Muscle layer of colon (tissue), 2 donors: ENCODE measurements at regions not wholly inside any gene's neighbourhood (a gene's known extent, or its start where the extent isn't known, plus 50 kb on each side); places are given as distances from the start of the nearest gene placed in this dataset.

Source experiments
- H3K27ac ChIP-seq: one replicate; pipeline ENCODE4 v1.7.0; 2013; ENCODE audit warnings: low read depth, mild to moderate bottlenecking, low read length, moderate library complexity
- H3K27me3 ChIP-seq, 2 donors: one replicate each; pipeline ENCODE4 v1.7.0; 2013; ENCODE audit warnings: low read length in 2 of 2, mild to moderate bottlenecking in 2 of 2; ENCODE audit not compliant: insufficient read depth in 2 of 2, control insufficient read depth in 1 of 2
- H3K36me3 ChIP-seq: one replicate; pipeline ENCODE4 v1.7.0; 2013; ENCODE audit warnings: mild to moderate bottlenecking, low read length; ENCODE audit not compliant: insufficient read depth
- H3K4me1 ChIP-seq: one replicate; pipeline ENCODE4 v1.7.0; 2013; ENCODE audit warnings: mild to moderate bottlenecking, low read length; ENCODE audit not compliant: insufficient read depth
- H3K4me3 ChIP-seq, 2 donors: one replicate each; pipeline ENCODE4 v1.7.0; 2013; ENCODE audit warnings: low read length in 2 of 2, low read depth in 1 of 2, mild to moderate bottlenecking in 1 of 2, moderate library complexity in 1 of 2
- H3K9ac ChIP-seq: one replicate; pipeline ENCODE4 v1.7.0; 2013; ENCODE audit warnings: low read length
- H3K9me3 ChIP-seq: one replicate; pipeline ENCODE4 v1.7.0; 2013; ENCODE audit warnings: mild to moderate bottlenecking, low read length
- donor health status: abdominal sarcoma.
- donor health status: Adenocarcinoma of cecum.

- H3K4me3 ChIP-seq: no peak overlapping the region
- no peaks in the 10 kb centered on the region for H3K27me3 ChIP-seq
- no peaks in the 10 kb centered on the region for H3K4me1 ChIP-seq
- no peaks in the 10 kb centered on the region for H3K9me3 ChIP-seq
- no peaks in the 10 kb centered on the region for H3K36me3 ChIP-seq
- H3K9ac ChIP-seq: no peak overlapping the region
- no peak overlapping the region for H3K27ac ChIP-seq
These were observed 344.6 kb downstream of the BTG1 start for GRCh38 chr12:91801048-91801447.

GRCh38 chr12:91793676-91794075, 352.0 kb downstream of the BTG1 start:
- Histone ChIP-seq H3K27ac (no peak overlapping the region), H3K36me3 (no peaks in the 10 kb centered on the region), H3K27me3 (no peaks in the 10 kb centered on the region), H3K4me1 (no peaks in the 10 kb centered on the region), H3K9me3 (no peaks in the 10 kb centered on the region), H3K9ac (no peak overlapping the region), H3K4me3 (no peak overlapping the region)

- Histone ChIP-seq H3K9ac (no peak overlapping the region), H3K27ac (no peak overlapping the region), H3K36me3 (no peaks in the 10 kb centered on the region), H3K27me3 (no peaks in the 10 kb centered on the region), H3K4me3 (no peak overlapping the region), H3K4me1 (no peaks in the 10 kb centered on the region), H3K9me3 (no peaks in the 10 kb centered on the region)
These were observed 353.0 kb downstream of the BTG1 start for GRCh38 chr12:91792597-91792996.

- no peak overlapping the region for H3K4me3 ChIP-seq
- H3K27ac ChIP-seq: no peak overlapping the region
- no peak overlapping the region for H3K9ac ChIP-seq
- no peaks in the 10 kb centered on the region for H3K36me3 ChIP-seq
- H3K4me1 ChIP-seq: no peaks in the 10 kb centered on the region
- no peaks in the 10 kb centered on the region for H3K9me3 ChIP-seq
- no peaks in the 10 kb centered on the region for H3K27me3 ChIP-seq
These were observed 359.0 kb downstream of the BTG1 start for GRCh38 chr12:91786499-91787272.

- H3K4me1 ChIP-seq: no peaks in the 10 kb centered on the region
- H3K9me3 ChIP-seq: no peaks in the 10 kb centered on the region
- no peaks in the 10 kb centered on the region for H3K36me3 ChIP-seq
- no peak overlapping the region for H3K27ac ChIP-seq
- no peaks in the 10 kb centered on the region for H3K27me3 ChIP-seq
- no peak overlapping the region for H3K9ac ChIP-seq
- no peak overlapping the region for H3K4me3 ChIP-seq
These were observed 359.8 kb downstream of the BTG1 start for GRCh38 chr12:91785655-91786498.

- Histone ChIP-seq H3K9ac (no peak overlapping the region), H3K27me3 (no peaks in the 10 kb centered on the region)
These were observed 364.5 kb downstream of the BTG1 start for GRCh38 chr12:91781114-91781513.

GRCh38 chr12:91778938-91779400, 366.7 kb downstream of the BTG1 start:
- no peaks in the 10 kb centered on the region for H3K9me3 ChIP-seq

More at GRCh38 chr12:91781114-91781513, 364.5 kb downstream of the BTG1 start:
- H3K4me3 ChIP-seq: no peak overlapping the region
- H3K9me3 ChIP-seq: no peaks in the 10 kb centered on the region
- no peak overlapping the region for H3K27ac ChIP-seq
- peaks cover 19% of the 10 kb centered on the region for H3K4me1 ChIP-seq
- no peaks in the 10 kb centered on the region for H3K36me3 ChIP-seq

GRCh38 chr12:91778091-91778832, 367.4 kb downstream of the BTG1 start:
- Histone ChIP-seq H3K9me3 (no peaks in the 10 kb centered on the region), H3K9ac (no peak overlapping the region), H3K4me3 (no peak overlapping the region), H3K27me3 (no peaks in the 10 kb centered on the region), H3K4me1 (peaks cover 23% of the 10 kb centered on the region), H3K27ac (peak overlapping the region; percentile 4), H3K36me3 (no peaks in the 10 kb centered on the region)

More at GRCh38 chr12:91778938-91779400, 366.7 kb downstream of the BTG1 start:
- Histone ChIP-seq H3K27ac (no peak overlapping the region), H3K4me1 (peaks cover 19% of the 10 kb centered on the region), H3K36me3 (no peaks in the 10 kb centered on the region), H3K4me3 (no peak overlapping the region), H3K9ac (no peak overlapping the region), H3K27me3 (no peaks in the 10 kb centered on the region)

- Histone ChIP-seq H3K4me1 (peaks cover 23% of the 10 kb centered on the region), H3K9ac (no peak overlapping the region), H3K4me3 (no peak overlapping the region), H3K27ac (no peak overlapping the region), H3K27me3 (no peaks in the 10 kb centered on the region), H3K36me3 (no peaks in the 10 kb centered on the region), H3K9me3 (no peaks in the 10 kb centered on the region)
These were observed 368.2 kb downstream of the BTG1 start for GRCh38 chr12:91777268-91777992.

GRCh38 chr12:91774434-91774921, 371.2 kb downstream of the BTG1 start:
- Histone ChIP-seq H3K9me3 (no peaks in the 10 kb centered on the region), H3K9ac (no peak overlapping the region), H3K4me1 (peaks cover 22% of the 10 kb centered on the region), H3K27me3 (no peaks in the 10 kb centered on the region), H3K4me3 (peak overlapping the region; percentile 2 to 34), H3K36me3 (no peaks in the 10 kb centered on the region), H3K27ac (peak overlapping the region; percentile 25)
